ENCODE measurements at regions not wholly inside any gene's neighbourhood (a gene's known extent, or its start where the extent isn't known, plus 50 kb on each side); places are given as distances from the start of the nearest gene placed in this dataset.
A peak's percentile ranks its signal among the peaks of the same experiment; 100 is the strongest.

DNA sequence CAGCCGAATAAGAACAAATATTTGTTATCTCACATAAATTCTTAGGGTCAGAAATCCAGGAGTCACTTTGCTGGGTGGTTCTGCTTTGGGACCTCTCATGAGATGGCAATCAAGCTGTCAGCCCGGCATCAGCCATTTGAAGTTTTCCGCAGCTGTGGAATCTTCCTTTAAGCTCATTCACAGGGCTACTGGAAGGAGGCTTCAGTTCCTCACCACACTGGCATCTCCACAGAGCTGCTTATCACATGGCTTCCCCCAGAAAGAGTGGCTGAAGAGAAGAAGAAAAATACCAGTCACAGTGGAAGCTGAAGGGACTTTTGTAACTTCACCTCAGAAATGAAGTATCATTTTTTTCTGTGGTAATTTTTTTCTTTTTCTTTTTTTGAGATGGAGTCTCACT is 267.7 kb downstream of the CHL1 start:
- peak overlapping the region; percentile 66 for H3K27ac ChIP-seq (ENCODE audit: control insufficient read depth, insufficient read depth)
- no peaks in the 10 kb centered on the region for H3K9me3 ChIP-seq (replicated peaks; ENCODE audit: control insufficient read depth, insufficient read depth, low read length)
- in situ Hi-C loops (cut with MboI) (no loop called here), intact Hi-C loops (cut with micrococcal nuclease; ENCODE audit: unreplicated experiment) (no loop called here)
- peak overlapping the region; percentile 53 for H3K4me2 ChIP-seq (ENCODE audit: control insufficient read depth, insufficient read depth)
- RAD21 ChIA-PET (ENCODE audit: unreplicated experiment): no interaction called here
- H3K79me2 ChIP-seq (ENCODE audit: control insufficient read depth, insufficient read depth, low read length): no peaks in the 10 kb centered on the region
- H4K20me1 ChIP-seq (ENCODE audit: control insufficient read depth, insufficient read depth): no peaks in the 10 kb centered on the region
- no peak for FAIRE-seq
- WGBS (ENCODE audit: insufficient coverage, insufficient replicate concordance, low lambda C conversion rate, missing lambda C conversion rate): 56% methylated on average over 3 of the region's 3 CpGs
- TF ChIP-seq SPI1 (IDR thresholded peaks at IDR 0.05; ENCODE audit: borderline replicate concordance, insufficient read depth, low read depth, low read length): peak; percentile 24; the same call in 1 of the 2 replicates
- TF ChIP-seq ZSCAN29 (IDR thresholded peaks at IDR 0.05): no peak
- peak overlapping the region; percentile 59 for H2AFZ ChIP-seq (ENCODE audit: control insufficient read depth, low read depth, low read length)
- BruUV-seq (replicated peaks): no TSS peak
- no peak overlapping the region for H3K4me3 ChIP-seq
- H3K27me3 ChIP-seq (replicated peaks in 1 of 2; ENCODE audit: control insufficient read depth in 2 of 2, insufficient read depth in 2 of 2, low read length in 1 of 2): no peaks in the 10 kb centered on the region
- CTCF ChIA-PET: interaction anchor here (1.3 to 2.1 kb wide), 3 partner anchors 10 to 110 kb away, joined by 4 to 7 read pairs (median 5); no protein-coding TSS in a partner anchor
- H3K36me3 ChIP-seq (ENCODE audit: control insufficient read depth in 2 of 2, insufficient read depth in 2 of 2, low read length in 1 of 2): no peaks in the 10 kb centered on the region
- H3K9ac ChIP-seq (ENCODE audit: control insufficient read depth, insufficient read depth, low read length): no peak overlapping the region
- H3K4me1 ChIP-seq (ENCODE audit: control insufficient read depth, insufficient read depth, low read length): peaks cover 12% of the 10 kb centered on the region
- SMC1A ChIA-PET (ENCODE audit: uncharacterized antibody, unreplicated experiment): interaction anchor here (1.0 to 1.1 kb wide), 2 partner anchors 29 to 44 kb away, joined by 3 to 5 read pairs; no protein-coding TSS in a partner anchor
- peak; percentile 65 for ATAC-seq
- no peak for DNase-seq (ENCODE audit: low read depth, low spot score)
- POLR2A ChIA-PET: interaction anchor here (1.5 kb wide), 1 partner anchor 10 kb away, joined by 3 read pairs; no protein-coding TSS in a partner anchor

DNA sequence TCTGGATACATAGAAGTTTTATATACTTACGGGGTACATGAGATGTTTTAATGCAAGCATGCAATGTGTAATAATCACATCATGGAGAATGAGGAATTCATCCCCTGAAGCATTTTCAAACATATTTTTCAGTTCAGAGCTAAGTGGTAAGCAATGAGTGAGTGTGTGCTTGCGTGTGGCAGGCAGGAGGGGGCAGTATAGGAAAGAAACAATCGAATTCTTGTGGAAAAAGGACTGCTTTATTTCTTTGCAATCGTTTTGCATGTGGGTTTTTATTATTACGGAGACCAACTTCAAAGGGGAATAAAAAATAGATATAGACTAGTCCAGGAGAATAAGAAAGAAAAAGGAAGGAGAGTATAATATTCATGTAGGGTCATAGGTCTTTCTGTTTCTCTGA is 271.6 kb downstream of the CHL1 start:
- ChIA-PET SMC1A (ENCODE audit: uncharacterized antibody, unreplicated experiment) (interaction anchor here (0.6 to 2.4 kb wide), 13 partner anchors 11 to 383 kb away, joined by 3 to 11 read pairs (median 4); no protein-coding TSS in a partner anchor), POLR2A (no interaction called here), CTCF (interaction anchor here (0.7 to 2.1 kb wide), 28 partner anchors 9 to 1177 kb away, joined by 3 to 11 read pairs (median 3); no protein-coding TSS in a partner anchor), RAD21 (ENCODE audit: unreplicated experiment) (interaction anchor here (0.6 to 1.3 kb wide), 8 partner anchors 10 to 384 kb away, joined by 3 to 5 read pairs (median 4); no protein-coding TSS in a partner anchor)
- DNase-seq (ENCODE audit: low read depth, low spot score) (no peak), FAIRE-seq (no peak), ATAC-seq (peak; percentile 48)
- Histone ChIP-seq H3K27me3 (replicated peaks in 1 of 2; ENCODE audit: control insufficient read depth in 2 of 2, insufficient read depth in 2 of 2, low read length in 1 of 2) (no peaks in the 10 kb centered on the region), H4K20me1 (ENCODE audit: control insufficient read depth, insufficient read depth) (no peaks in the 10 kb centered on the region), H3K4me3 (no peak overlapping the region), H3K9ac (ENCODE audit: control insufficient read depth, insufficient read depth, low read length) (no peak overlapping the region), H2AFZ (ENCODE audit: control insufficient read depth, low read depth, low read length) (no peak overlapping the region), H3K36me3 (ENCODE audit: control insufficient read depth in 2 of 2, insufficient read depth in 2 of 2, low read length in 1 of 2) (no peaks in the 10 kb centered on the region), H3K27ac (ENCODE audit: control insufficient read depth, insufficient read depth) (no peak overlapping the region), H3K4me2 (ENCODE audit: control insufficient read depth, insufficient read depth) (no peak overlapping the region), H3K79me2 (ENCODE audit: control insufficient read depth, insufficient read depth, low read length) (no peaks in the 10 kb centered on the region), H3K4me1 (ENCODE audit: control insufficient read depth, insufficient read depth, low read length) (peaks cover 7% of the 10 kb centered on the region), H3K9me3 (replicated peaks; ENCODE audit: control insufficient read depth, insufficient read depth, low read length) (no peaks in the 10 kb centered on the region; the same call in 2 of the 3 replicates)
- TF ChIP-seq POLR2AphosphoS2 (IDR thresholded peaks at IDR 0.05; ENCODE audit: low read depth, low read length) (no peak), EZH2 (IDR thresholded peaks at IDR 0.05; ENCODE audit: borderline replicate concordance, control insufficient read depth, low read depth, low read length) (no peak), CTCF (IDR thresholded peaks at IDR 0.05 in 2 of 3, conservative IDR thresholded peaks at IDR 0.05 in 1 of 3; ENCODE audit: control insufficient read depth in 2 of 3, extremely low read depth in 1 of 3, insufficient read depth in 1 of 3, low read depth in 3 of 3, low read length in 3 of 3) (peak; percentile 49 to 71 (median 58)), SMC3 (IDR thresholded peaks at IDR 0.05; ENCODE audit: borderline replicate concordance, low read length) (peak; percentile 37; the same call in 1 of the 2 replicates), RAD21 (IDR thresholded peaks at IDR 0.05; ENCODE audit: insufficient read depth, low read depth, low read length) (peak; percentile 48)
- WGBS (ENCODE audit: insufficient coverage, insufficient replicate concordance, low lambda C conversion rate, missing lambda C conversion rate): 18% methylated on average over 5 of the region's 5 CpGs
- BruUV-seq (replicated peaks): no TSS peak
- intact Hi-C loops (cut with micrococcal nuclease; ENCODE audit: unreplicated experiment) (loop anchor here (5.0 kb wide), 1 partner anchor 164 kb away; no protein-coding TSS in a partner anchor), in situ Hi-C loops (cut with MboI) (no loop called here)

Measured in GM12878 (cell line).